NCI-H524 treated with DMSO at 0.1 percent for 48 hours (cell line): ENCODE measurements at regions not wholly inside any gene's neighbourhood (a gene's known extent, or its start where the extent isn't known, plus 50 kb on each side); places are given as distances from the start of the nearest gene placed in this dataset.

ENCODE experiments used
- DNase-seq: peaks from one replicate; lab custom pipeline; 2025; lab: John Stamatoyannopoulos, UW

DNA sequence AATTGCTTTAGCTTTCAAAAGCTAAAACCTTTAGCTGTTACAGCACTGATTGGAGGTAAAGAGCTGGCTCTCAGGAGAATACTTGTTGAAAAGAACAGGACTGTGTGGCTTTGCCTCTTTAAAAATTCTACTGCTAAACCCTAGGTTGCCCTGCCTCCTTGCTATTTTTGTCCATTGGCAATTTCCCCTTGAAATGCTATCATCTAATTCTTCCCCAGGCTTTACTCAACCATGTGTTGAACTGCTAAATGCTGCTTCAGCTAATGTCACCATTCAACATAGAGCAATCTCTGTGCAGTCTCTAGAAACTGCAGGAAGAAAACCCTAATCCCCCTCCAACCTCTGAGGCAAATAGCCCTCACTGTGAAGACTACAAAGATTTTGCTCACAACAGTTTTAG lies 203.7 kb upstream of the ARX start:
- no peak for DNase-seq

DNA sequence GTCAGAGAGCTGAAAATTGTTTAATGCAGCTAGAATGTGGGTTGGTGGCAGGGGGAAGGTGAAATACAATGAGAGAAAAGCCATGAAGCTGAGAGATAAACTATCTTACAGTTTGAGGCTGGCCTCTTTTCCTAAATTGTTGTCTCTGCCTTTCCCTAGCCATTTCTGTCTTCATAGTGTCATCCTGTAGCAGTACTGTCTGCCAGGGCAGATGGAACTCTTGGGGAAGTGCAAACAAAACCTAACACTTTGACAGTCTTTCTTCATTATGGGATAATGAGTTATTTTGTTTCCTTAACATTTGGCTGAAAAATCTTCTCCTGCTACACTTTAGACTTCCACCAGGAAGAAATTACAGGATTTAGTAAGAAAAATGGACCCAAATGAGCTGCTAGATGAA lies 197.8 kb upstream of the ARX start:
- DNase-seq = no peak

- no peak for DNase-seq
Measured at GRCh38 chrX:25207803-25208475, 192.2 kb upstream of the ARX start.

DNA sequence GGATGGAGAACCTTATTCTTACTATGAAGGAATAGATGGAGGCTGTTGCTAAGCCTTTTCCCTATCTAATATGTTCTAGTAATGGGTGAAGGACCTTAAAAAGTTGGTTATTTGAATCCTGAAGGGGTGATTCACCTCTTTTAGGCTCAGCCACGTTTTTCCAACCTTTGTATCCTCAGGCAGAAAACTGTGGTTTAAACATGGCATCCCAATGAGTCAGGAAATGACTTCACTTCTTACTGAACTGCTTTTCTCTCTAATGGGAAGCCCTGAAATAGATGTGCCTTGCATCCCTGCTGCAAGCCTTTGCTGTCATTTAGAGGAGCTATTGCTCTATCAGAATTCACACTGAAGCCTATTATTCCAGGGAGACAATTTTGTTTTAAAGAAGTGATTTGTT lies 191.0 kb upstream of the ARX start:
- no peak for DNase-seq

DNA sequence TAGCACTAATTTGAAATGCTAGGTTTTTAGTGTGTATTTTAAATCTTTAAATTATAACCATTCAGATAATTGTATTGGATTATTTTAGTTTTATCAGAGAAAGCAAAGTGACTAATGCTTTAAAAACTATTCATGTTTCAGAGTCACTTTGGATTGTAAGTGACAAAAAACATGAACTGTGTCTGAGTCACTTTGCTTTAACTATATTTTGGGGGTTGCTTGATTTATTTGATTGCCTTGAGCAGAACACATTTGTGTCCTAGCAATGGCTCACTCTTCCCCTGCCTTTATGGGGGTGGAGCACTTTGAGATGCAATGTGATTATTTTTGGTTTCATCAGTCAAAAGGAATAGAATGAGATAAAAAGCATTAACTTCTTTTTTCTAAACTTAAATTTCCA lies 188.4 kb upstream of the ARX start:
- DNase-seq = no peak

DNA sequence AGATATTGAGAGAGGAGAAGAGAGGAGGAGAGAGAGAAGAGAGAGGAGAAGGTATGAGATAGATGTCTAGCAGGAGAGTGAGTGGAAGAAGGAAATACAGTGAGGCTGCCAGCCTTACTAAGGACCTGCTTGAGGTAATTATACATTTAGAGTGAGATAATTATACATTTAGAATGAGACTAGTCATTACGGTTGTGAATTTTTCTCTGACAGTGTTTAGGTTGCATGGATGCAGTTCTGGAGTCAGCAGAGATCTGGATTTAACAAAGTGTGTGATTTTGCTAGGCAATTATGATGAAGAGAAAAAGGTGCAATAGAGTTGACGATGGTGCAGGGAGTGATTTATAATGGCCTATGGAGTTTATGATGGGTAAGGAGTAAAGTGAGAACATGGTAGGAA lies 187.1 kb upstream of the ARX start:
- DNase-seq = no peak

DNA sequence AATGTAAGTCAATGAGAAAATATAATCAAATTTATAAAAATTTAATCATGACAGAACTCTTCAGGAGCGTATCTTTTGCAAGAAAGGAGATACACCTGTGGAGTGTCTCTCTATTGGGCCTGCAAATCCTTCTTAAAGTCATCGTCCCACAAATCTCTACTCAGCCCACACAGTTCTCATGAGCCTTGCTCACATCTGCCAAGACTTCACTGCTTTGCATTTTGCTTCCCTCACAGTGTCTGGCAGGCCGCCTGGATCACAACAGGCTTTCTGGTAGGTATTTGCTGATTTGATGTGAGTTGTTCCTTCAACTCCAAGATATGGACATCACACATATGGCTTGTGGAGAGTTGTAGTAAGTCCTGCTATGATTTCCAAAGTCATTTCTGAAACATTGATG lies 183.1 kb upstream of the ARX start:
- no peak for DNase-seq

DNA sequence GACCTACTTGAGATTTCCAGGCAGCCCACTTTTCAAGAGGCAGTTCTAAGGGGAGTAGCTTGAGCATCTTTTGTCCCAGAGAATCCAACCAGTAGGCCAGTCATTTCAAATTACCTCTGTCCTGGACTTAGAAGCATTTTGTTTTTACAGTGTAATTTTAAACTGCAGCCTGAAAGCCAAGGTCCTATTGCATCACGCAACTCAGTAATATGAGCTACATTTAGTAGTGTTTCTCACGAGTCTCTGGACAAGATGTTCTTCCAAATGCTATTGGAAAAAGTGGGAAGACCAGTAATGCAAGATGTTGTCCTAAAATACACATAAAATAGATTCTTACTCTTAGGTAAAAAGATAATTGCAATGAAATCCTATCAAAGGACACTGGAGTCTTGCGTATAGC lies 182.5 kb upstream of the ARX start:
- no peak for DNase-seq

- no peak for DNase-seq
Measured at GRCh38 chrX:25196221-25196620, 180.5 kb upstream of the ARX start.

GRCh38 chrX:25191403-25191802 lies 175.6 kb upstream of the ARX start:
- no peak for DNase-seq

GRCh38 chrX:25181775-25182174 lies 166.0 kb upstream of the ARX start:
- no peak for DNase-seq

DNA sequence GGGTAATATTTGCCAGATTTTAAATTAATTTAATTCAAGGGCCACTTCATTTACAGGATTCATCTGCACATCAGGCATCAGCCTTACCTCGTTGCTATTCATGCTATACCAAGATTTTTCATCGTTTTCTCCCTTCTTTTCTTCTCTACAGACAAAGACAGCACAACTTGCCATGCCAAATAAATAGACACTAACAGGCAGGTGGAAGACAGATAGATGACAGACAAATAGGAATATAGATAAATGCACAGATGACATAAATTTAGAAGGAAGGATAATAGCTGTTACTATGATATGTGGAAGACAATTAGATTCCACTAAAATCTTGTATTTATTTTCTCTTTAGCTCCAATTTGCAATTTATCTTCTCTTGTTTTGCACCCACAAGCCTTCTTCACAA lies 164.5 kb upstream of the ARX start:
- DNase-seq = no peak

DNA sequence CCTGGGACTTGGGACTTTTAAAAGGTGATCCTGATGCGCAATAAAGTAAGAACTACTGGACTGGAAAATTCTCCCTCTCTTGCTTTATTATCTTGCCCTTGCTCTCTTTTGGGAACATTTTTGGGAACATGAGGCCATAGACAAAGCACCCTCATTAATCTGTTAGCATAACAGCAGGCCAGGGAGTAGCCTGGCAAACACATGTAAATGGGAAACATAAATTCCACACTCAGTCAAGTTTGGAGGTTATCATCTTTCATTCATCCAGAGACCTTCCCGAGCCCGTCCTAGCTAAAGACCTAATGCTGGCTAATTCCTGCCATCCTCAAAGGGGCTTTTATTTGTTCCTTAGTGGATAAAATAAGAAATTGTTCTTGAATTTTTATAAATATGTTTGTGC lies 162.8 kb upstream of the ARX start:
- no peak for DNase-seq

- DNase-seq = no peak
Measured at GRCh38 chrX:25175743-25176142, 160.0 kb upstream of the ARX start.

GRCh38 chrX:25175171-25175570 lies 159.4 kb upstream of the ARX start:
- DNase-seq = no peak

GRCh38 chrX:25166546-25166945 lies 150.8 kb upstream of the ARX start:
- no peak for DNase-seq

- DNase-seq = no peak
Measured at GRCh38 chrX:25166145-25166544, 150.4 kb upstream of the ARX start.

GRCh38 chrX:25158635-25159034 lies 142.9 kb upstream of the ARX start:
- no peak for DNase-seq

GRCh38 chrX:25156832-25157231 lies 141.1 kb upstream of the ARX start:
- no peak for DNase-seq

DNA sequence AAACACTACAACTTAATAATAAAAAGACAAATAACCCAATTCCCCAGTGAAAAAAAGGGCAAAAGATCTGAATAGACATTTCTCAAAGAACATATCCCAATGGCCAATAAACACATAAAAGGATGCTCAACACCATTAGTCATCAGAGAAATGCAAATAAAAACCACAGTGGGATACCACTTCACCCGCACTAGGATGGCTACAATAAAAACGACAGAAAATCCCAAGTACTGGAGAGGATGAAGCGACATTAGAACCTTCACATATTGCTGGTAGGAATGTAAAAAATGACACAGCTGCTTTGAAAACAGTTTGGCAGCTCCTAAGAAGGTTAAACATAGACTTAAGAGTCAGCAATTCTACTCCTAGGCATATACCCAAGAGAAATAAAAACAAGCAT lies 140.6 kb upstream of the ARX start:
- no peak for DNase-seq

DNA sequence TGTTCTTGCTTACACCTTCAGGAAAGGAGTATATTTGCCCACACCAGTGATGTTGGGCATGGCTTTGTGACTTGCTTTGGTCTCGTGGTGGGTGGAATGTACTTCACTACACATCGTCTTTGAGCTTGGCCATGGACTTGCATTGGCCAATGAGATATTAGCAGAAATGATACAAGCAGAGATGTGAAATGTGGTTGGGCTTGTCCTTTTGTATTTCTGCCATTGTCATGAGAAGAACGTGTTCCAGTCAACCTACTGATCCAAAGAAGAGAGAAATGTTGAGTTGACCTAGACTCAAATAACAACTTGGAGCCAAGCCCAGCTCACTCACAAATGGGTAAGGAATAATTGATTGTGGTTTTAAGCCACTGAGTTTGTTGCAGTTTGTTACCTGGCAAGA lies 138.4 kb upstream of the ARX start:
- DNase-seq = no peak

- DNase-seq = no peak
Measured at GRCh38 chrX:25151749-25152148, 136.0 kb upstream of the ARX start.

GRCh38 chrX:25144043-25144940 lies 128.5 kb upstream of the ARX start:
- no peak for DNase-seq

DNA sequence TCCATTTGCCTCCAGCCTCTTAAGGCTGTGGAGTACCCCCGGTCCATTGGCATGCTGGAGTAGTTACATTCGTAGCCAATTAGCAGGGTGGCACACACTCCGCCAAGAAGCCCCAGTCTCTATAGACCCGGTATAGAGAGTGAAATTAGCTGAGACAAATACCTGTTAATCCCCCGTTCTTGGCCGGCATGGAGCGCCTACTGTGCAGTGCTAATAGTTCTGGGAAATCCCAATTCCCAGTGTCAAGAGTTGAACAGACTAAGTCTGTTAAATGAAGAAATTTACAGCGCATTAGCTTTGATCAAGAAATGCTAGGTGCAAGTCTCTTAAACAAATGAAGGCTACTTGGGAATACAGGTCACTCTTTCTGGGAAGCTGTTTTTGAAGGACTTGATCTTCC lies 127.8 kb upstream of the ARX start:
- DNase-seq = no peak
